ENCODE measurements at regions not wholly inside any gene's neighbourhood (a gene's known extent, or its start where the extent isn't known, plus 50 kb on each side); places are given as distances from the start of the nearest gene placed in this dataset.

GRCh38 chr2:187134306-187134705 lies 285.3 kb upstream of the ZSWIM2 start:
- no peak for TF ChIP-seq CTCF (IDR thresholded peaks at IDR 0.05; ENCODE audit: insufficient read depth, low read length)
- TF ChIP-seq POLR2AphosphoS5 (IDR thresholded peaks at IDR 0.05; ENCODE audit: low read depth), result no peak
- TF ChIP-seq REST (IDR thresholded peaks at IDR 0.05; ENCODE audit: insufficient replicate concordance, low read depth), result no peak
- no peak for TF ChIP-seq GABPA (IDR thresholded peaks at IDR 0.05; ENCODE audit: low read depth)
